GM23338 (cell line): ENCODE measurements at regions not wholly inside any gene's neighbourhood (a gene's known extent, or its start where the extent isn't known, plus 50 kb on each side); places are given as distances from the start of the nearest gene placed in this dataset.

Source experiments
- ATAC-seq: fragments of 200-7000 bp; cut with Tn5 transposase; 3 replicates; pipeline ENCODE4 v1.9.1; 2020
- DNase-seq: peaks from one replicate; pipeline ENCODE4 v3.0.0-alpha.2; 2015; ENCODE audit warnings: low spot score
- H2AFZ ChIP-seq: fragments of 200-600 bp; sonication (generic); 2 replicates; pipeline ENCODE4 v1.8.0; 2016; ENCODE audit warnings: antibody characterized with exemption, mild to moderate bottlenecking, moderate library complexity
- H3F3A ChIP-seq: fragments of 200-600 bp; sonication (generic); replicated peaks from 2 replicates; pipeline ENCODE4 v1.8.0; 2017; ENCODE audit warnings: antibody characterized with exemption, mixed run types, low read depth
- H3K27ac ChIP-seq: fragments of 200-600 bp; sonication (generic); 2 replicates; pipeline ENCODE4 v1.6.1; 2016; ENCODE audit warnings: low read depth
- H3K27me3 ChIP-seq: fragments of 200-600 bp; sonication (generic); 2 replicates; pipeline ENCODE4 v1.8.0; 2016; ENCODE audit warnings: mild to moderate bottlenecking, mixed run types, moderate library complexity; ENCODE audit not compliant: insufficient read depth
- H3K36me3 ChIP-seq: fragments of 200-600 bp; sonication (generic); 2 replicates; pipeline ENCODE4 v1.8.0; 2016; ENCODE audit warnings: mild to moderate bottlenecking; ENCODE audit not compliant: insufficient read depth
- H3K4me1 ChIP-seq: fragments of 200-600 bp; sonication (generic); 2 replicates; pipeline ENCODE4 v1.8.0; 2016; ENCODE audit warnings: mild to moderate bottlenecking, moderate library complexity; ENCODE audit not compliant: insufficient read depth
- H3K4me2 ChIP-seq: fragments of 200-600 bp; sonication (generic); 2 replicates; pipeline ENCODE4 v1.7.1; 2017; ENCODE audit warnings: mixed run types
- H3K4me3 ChIP-seq: fragments of 200-600 bp; sonication (generic); 2 replicates; pipeline ENCODE4 v1.6.1; 2016; ENCODE audit warnings: mixed run types
- H3K79me2 ChIP-seq: fragments of 200-600 bp; sonication (generic); replicated peaks from 2 replicates; pipeline ENCODE4 v1.8.0; 2017; ENCODE audit warnings: mild to moderate bottlenecking; ENCODE audit not compliant: insufficient read depth
- H3K9me2 ChIP-seq: fragments of 200-600 bp; sonication (generic); 2 replicates; pipeline ENCODE4 v1.8.0; 2017; ENCODE audit not compliant: insufficient read depth
- H4K20me1 ChIP-seq: fragments of 200-600 bp; sonication (generic); replicated peaks from 2 replicates; pipeline ENCODE4 v1.8.0; 2017; ENCODE audit warnings: mild to moderate bottlenecking; ENCODE audit not compliant: insufficient read depth
- H3K27ac Mint-ChIP-seq: 2 replicates; pipeline ENCODE4 v1.8.0; 2020; ENCODE audit warnings: inconsistent platforms, mild to moderate bottlenecking, moderate library complexity, mixed read lengths
- H3K27me3 Mint-ChIP-seq: 3 replicates; pipeline ENCODE4 v1.8.0; 2022; ENCODE audit warnings: low read depth, mild to moderate bottlenecking, moderate library complexity, mixed read lengths, inconsistent platforms; ENCODE audit not compliant: insufficient read depth, poor library complexity
- H3K36me3 Mint-ChIP-seq: 3 replicates; pipeline ENCODE4 v1.8.0; 2021; ENCODE audit warnings: low read depth, mild to moderate bottlenecking, inconsistent platforms, moderate library complexity, mixed read lengths
- H3K4me1 Mint-ChIP-seq: 3 replicates; pipeline ENCODE4 v1.8.0; 2020; ENCODE audit warnings: mild to moderate bottlenecking, inconsistent platforms, mixed read lengths
- H3K4me3 Mint-ChIP-seq: 3 replicates; pipeline ENCODE4 v1.8.0; 2021; ENCODE audit warnings: moderate library complexity, mild to moderate bottlenecking, inconsistent platforms, mixed read lengths
- H3K9me3 Mint-ChIP-seq: 3 replicates; pipeline ENCODE4 v1.8.0; 2020; ENCODE audit warnings: moderate library complexity, mild to moderate bottlenecking, inconsistent platforms, mixed read lengths
- CREB1 ChIP-seq: fragments of 250-450 bp; sonication (Bioruptor Pico); IDR thresholded peaks from 2 replicates; pipeline ENCODE4 v1.5.0; 2020; ENCODE audit warnings: low read depth, mild to moderate bottlenecking, moderate library complexity
- CTCF ChIP-seq, 2 experiments: fragments of 200-600 bp in 1 of 2; sonication (generic) in 1 of 2; conservative IDR thresholded peaks; 2 replicates each; pipeline versions ENCODE4 v1.5.1 to v1.6.1; 2016 to 2017; ENCODE audit warnings: antibody characterized with exemption in 2 of 2, low read depth in 2 of 2, mild to moderate bottlenecking in 2 of 2, moderate library complexity in 1 of 2
- ETS1 ChIP-seq: IDR thresholded peaks from 2 replicates; pipeline ENCODE4 v1.6.1; 2016; ENCODE audit warnings: antibody characterized with exemption
- EZH2 ChIP-seq: fragments of 200-600 bp; sonication (generic); IDR thresholded peaks from one replicate; pipeline ENCODE4 v1.8.0; 2017; ENCODE audit warnings: antibody characterized with exemption, mild to moderate bottlenecking, low read depth; ENCODE audit not compliant: unreplicated experiment
- EZH2phosphoT487 ChIP-seq: fragments of 200-600 bp; sonication (generic); IDR thresholded peaks from one replicate; pipeline ENCODE4 v1.8.1; 2018; ENCODE audit warnings: antibody characterized with exemption; ENCODE audit not compliant: unreplicated experiment
- JUNB ChIP-seq: IDR thresholded peaks from one replicate; pipeline ENCODE4 v1.6.1; 2016; ENCODE audit warnings: antibody characterized with exemption; ENCODE audit not compliant: unreplicated experiment
- NANOG ChIP-seq: IDR thresholded peaks from 2 replicates; pipeline ENCODE4 v1.6.1; 2016; ENCODE audit warnings: antibody characterized with exemption, borderline replicate concordance
- POLR2AphosphoS5 ChIP-seq: IDR thresholded peaks from 2 replicates; pipeline ENCODE4 v1.6.1; 2016; ENCODE audit warnings: antibody characterized with exemption, low read depth
- REST ChIP-seq: IDR thresholded peaks from one replicate; pipeline ENCODE4 v1.6.1; 2018; ENCODE audit warnings: antibody characterized with exemption; ENCODE audit not compliant: unreplicated experiment
- STAT1 ChIP-seq: IDR thresholded peaks from one replicate; pipeline ENCODE4 v1.6.1; 2016; ENCODE audit warnings: antibody characterized with exemption; ENCODE audit not compliant: unreplicated experiment
- ZNF114 ChIP-seq: fragments of 250-450 bp; sonication (Bioruptor Pico); IDR thresholded peaks from 2 replicates; pipeline ENCODE4 v1.5.0; 2020; ENCODE audit warnings: mild to moderate bottlenecking, moderate library complexity
- ZNF331 ChIP-seq: fragments of 250-450 bp; sonication (Bioruptor Pico); IDR thresholded peaks from 2 replicates; pipeline ENCODE4 v1.5.0; 2020; ENCODE audit warnings: low read depth, mild to moderate bottlenecking, moderate library complexity
- ZNF462 ChIP-seq: fragments of 250-450 bp; sonication (Bioruptor Pico); IDR thresholded peaks from 2 replicates; pipeline ENCODE4 v1.5.0; 2020; ENCODE audit warnings: mild to moderate bottlenecking, moderate library complexity

- Histone ChIP-seq H4K20me1 (no peaks in the 10 kb centered on the region), H3F3A (no peaks in the 10 kb centered on the region), H3K4me2 (no peak overlapping the region), H3K4me3 (no peak overlapping the region), H3K79me2 (no peaks in the 10 kb centered on the region), H3K27ac (no peak overlapping the region), H3K36me3 (no peaks in the 10 kb centered on the region), H3K9me2 (0 out of 2 replicates have a peak, but pooled peaks cover 6% of the 10 kb centered on the region), H2AFZ (peak overlapping the region; percentile 69; the same call in 1 of the 2 replicates), H3K27me3 (no peaks in the 10 kb centered on the region), H3K4me1 (no peaks in the 10 kb centered on the region)
- Mint-ChIP-seq H3K27me3 (peaks cover 6% of the 10 kb centered on the region), H3K27ac (no peak overlapping the region), H3K9me3 (no peaks in the 10 kb centered on the region), H3K4me3 (no peak overlapping the region), H3K4me1 (peaks cover 6% of the 10 kb centered on the region; the same call in 2 of the 3 replicates), H3K36me3 (no peaks in the 10 kb centered on the region)
- DNase-seq = no peak
- TF ChIP-seq ETS1 = no peak
- TF ChIP-seq CTCF (conservative IDR thresholded peaks at IDR 0.05; ENCODE audit: low read depth in 2 of 2) = no peak
- no peak for TF ChIP-seq JUNB
- no peak for TF ChIP-seq ZNF114
- no peak for TF ChIP-seq EZH2
- no peak for TF ChIP-seq NANOG
- TF ChIP-seq EZH2phosphoT487 = no peak
- no peak for TF ChIP-seq CREB1 (CRISPR knock-in tag)
- no peak for TF ChIP-seq STAT1
- no peak for TF ChIP-seq ZNF331
- no peak for TF ChIP-seq REST
- TF ChIP-seq ZNF462 (CRISPR knock-in tag) = no peak
- TF ChIP-seq POLR2AphosphoS5 = no peak
- ATAC-seq = peak; percentile 81
Measured at GRCh38 chr12:13499008-13499407, 302.5 kb downstream of the EMP1 start.
